ENCODE measurements at regions not wholly inside any gene's neighbourhood (a gene's known extent, or its start where the extent isn't known, plus 50 kb on each side); places are given as distances from the start of the nearest gene placed in this dataset.

GRCh38 chr22:22954656-22955055 lies 67.0 kb downstream of the IGLL5 start:
- no peak for TF ChIP-seq CTCF (IDR thresholded peaks at IDR 0.05)
- TF ChIP-seq EP300 (IDR thresholded peaks at IDR 0.05), result no peak
- TF ChIP-seq POLR2A (IDR thresholded peaks at IDR 0.05), result no peak

Measured in upper lobe of left lung (tissue), 4 donors.